HG02798 (cell line): ENCODE measurements at regions not wholly inside any gene's neighbourhood (a gene's known extent, or its start where the extent isn't known, plus 50 kb on each side); places are given as distances from the start of the nearest gene placed in this dataset.

ENCODE experiments used
- ATAC-seq: cut with Tn5 transposase; IDR thresholded peaks from one replicate; pipeline ENCODE4 v1.9.1; 2021; ENCODE audit warnings: mild to moderate bottlenecking; ENCODE audit not compliant: unreplicated experiment, poor library complexity

GRCh38 chr3:82354228-82354627 is 592.8 kb upstream of the GBE1 start:
- ATAC-seq = no peak

DNA sequence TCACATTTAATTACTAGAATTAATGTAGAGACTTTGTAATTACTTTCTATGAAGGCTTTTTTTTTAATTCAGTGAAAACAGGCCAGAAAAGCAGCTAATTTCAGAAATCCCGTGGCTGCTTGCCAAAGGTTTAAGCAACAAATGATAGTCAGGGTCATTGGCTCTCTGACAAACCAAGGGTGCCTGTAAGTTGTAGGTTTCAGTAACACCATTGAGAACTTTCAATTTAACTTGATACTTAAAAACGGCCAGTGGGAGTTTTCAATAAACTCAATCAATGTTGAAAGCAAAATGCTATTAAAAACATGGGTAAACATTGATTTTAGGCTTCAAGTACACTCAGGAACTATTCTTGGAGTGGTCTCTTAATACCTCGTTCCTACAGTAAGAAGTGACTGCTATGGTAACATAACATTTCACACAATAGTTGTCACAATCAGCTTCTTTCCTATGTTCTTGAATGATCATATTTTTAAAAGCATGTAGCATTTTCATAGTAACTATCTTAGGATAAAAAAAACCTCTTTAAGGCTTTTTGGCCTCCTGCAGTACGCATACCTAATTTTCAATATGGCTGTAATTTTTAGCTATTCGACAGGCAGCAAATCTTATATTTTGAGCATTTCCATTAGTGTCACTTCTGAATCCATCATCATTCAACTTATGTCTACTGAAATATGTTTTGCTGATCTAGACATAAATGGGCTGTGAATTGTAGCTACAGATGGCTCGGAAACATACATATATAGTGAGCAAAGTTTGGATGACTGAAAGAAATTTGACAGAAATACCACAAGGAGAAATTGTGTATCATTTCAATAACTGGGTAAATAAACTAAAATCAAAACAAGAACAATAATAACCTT is 592.1 kb upstream of the GBE1 start:
- no peak for ATAC-seq

- ATAC-seq = no peak
These were observed 586.1 kb upstream of the GBE1 start for GRCh38 chr3:82347585-82347984.

GRCh38 chr3:82342521-82342920 is 581.1 kb upstream of the GBE1 start:
- no peak for ATAC-seq

DNA sequence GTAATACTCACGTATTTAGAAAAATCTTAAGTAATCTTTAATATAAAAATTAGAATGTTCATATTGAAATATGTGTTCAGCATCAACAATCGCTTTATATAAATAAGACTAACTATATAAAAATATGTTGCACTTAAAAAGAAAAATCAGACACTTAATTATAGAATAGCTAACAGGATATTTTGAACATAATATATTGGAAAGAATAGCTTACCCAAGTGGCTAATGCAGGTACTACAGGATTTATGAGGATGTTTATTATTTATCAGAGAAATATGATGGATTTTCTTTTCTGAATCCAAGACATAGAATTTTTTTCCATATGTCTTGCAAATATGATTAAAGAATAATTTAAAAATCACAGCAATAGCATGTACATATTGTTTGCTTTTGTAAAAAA is 567.9 kb upstream of the GBE1 start:
- no peak for ATAC-seq

DNA sequence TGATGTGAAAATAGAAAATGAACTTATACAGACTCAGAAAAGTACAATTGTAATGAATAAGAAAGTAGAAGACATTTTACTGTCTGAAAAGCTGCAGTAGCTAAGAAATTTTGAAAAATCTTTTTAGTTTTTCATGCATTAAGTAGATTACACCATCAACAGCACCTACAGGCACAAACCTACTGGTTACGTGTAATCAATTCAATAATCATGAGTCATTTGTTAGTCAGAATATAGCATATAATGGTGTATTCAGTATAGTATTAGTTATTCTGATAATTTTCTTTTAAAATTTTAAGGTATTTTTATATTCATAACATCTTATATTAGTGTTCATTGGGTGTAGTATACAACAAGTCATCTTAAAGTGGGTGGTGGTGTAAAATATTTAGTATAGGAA is 550.5 kb upstream of the GBE1 start:
- ATAC-seq = no peak

DNA sequence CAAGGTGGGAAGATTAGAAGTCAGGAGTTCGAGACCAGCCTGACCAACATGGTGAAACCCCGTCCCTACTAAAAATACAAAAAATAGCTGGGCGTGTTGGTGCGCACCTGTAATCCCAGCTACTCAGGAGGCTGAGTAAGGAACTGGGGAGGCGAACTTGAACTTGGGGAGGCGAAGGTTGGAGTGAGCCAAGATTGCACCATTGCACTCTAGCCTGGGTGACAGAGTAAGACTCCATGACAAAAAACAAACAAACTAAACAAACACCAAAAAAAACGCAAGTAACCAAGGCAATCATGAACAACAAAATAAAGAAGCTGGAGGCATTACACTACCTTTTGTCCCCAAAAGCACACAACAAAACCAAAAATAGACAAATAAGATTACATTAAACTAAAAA is 547.3 kb upstream of the GBE1 start:
- ATAC-seq = no peak

- ATAC-seq = no peak
These were observed 544.7 kb upstream of the GBE1 start for GRCh38 chr3:82306189-82306588.

DNA sequence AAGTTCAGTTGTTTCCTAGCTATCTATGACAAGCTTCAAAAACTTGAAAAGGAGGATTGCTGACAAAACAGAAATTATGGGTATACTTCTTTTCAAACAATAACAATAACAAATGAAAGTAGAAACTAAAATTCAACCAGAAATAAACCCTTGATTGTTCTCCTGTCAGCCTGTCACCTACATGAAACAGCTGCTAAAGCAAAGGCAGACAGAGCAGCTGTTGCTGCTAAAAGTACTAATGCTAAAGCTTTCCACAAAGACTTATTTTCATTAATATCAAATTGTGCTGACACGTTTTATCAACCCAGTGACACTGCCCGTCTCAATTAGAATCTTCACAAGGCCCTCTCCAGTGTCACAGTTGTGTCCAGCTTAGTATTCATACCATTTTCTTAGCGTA is 533.2 kb upstream of the GBE1 start:
- no peak for ATAC-seq

- peak; percentile 84 for ATAC-seq
These were observed 532.4 kb upstream of the GBE1 start for GRCh38 chr3:82293867-82294266.

DNA sequence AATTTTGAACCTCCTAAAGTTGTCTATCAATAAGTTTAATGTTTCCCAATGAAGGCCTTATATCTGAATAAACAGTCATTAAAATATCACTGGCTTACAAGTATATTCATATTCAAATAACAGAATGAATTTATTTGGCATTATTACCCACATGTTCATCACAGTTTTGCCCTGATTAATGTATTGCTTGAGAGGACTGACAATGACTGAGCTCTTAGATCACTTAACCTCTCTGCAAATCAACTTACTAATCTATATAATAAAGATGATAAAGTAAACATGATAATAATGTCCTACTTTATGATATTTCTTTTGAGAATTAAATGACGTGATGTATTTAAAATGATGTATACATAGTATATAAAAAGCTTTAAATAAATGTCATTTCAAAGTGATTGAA is 532.0 kb upstream of the GBE1 start:
- ATAC-seq = no peak

GRCh38 chr3:82287562-82287961 is 526.1 kb upstream of the GBE1 start:
- ATAC-seq = no peak

DNA sequence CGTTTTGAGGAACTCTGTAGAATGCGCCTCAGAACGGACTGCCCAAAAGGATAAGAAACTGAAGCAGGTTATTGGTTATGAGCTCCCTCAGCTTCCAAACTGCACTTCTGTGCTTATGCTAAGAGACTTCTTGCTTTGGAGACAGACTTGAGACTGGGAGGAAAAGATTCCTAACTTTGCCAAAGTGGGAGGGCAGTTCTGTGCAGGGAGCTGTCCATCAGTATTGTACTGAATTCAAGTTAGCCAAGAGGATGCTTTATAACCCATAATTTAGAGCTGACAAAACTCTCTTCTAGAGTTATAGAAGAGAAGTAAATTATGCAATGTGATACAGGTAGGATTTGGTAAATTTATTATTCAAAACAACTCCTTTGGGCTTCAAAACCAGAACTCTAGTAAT is 519.8 kb upstream of the GBE1 start:
- ATAC-seq = no peak

DNA sequence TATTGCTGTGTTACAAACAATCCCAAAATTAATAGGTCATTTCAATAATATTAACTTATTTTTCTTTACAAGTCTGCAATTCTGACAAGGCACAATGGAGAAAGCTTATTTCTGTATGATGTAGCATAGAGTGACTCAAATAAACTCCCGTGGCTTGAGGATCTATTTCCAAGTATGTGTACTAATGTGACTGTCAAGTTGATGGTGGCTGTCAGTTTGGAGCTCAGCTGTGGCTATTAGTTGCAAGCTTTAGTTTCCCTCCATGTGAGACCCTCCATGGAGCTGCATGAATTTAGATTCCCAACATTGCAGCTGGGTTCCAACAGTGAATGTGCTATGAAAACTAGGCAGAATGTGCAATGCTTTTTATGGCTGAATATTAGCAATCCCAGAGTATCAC is 515.5 kb upstream of the GBE1 start:
- no peak for ATAC-seq

- ATAC-seq = no peak
These were observed 513.5 kb upstream of the GBE1 start for GRCh38 chr3:82274897-82275296.

DNA sequence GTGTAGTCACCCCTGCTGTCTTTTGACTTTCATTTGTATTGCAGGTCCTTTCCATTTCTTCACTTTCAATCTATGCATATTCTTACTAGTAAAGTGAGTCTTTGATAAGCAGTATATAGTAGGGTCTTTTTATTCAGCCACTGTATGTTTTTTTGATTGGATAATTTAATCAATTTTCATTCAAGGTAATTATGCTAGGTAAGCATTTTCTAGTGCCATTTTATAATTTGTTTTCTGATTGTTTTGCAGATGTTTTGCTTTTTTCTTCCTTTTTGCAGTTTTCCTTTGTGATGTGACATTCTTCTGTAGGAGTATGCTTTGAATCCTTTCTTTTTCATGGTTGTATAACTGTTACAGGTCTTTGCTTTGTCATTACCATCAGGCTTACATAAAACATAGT is 504.3 kb upstream of the GBE1 start:
- no peak for ATAC-seq

- ATAC-seq = no peak
These were observed 500.7 kb upstream of the GBE1 start for GRCh38 chr3:82262193-82262592.

DNA sequence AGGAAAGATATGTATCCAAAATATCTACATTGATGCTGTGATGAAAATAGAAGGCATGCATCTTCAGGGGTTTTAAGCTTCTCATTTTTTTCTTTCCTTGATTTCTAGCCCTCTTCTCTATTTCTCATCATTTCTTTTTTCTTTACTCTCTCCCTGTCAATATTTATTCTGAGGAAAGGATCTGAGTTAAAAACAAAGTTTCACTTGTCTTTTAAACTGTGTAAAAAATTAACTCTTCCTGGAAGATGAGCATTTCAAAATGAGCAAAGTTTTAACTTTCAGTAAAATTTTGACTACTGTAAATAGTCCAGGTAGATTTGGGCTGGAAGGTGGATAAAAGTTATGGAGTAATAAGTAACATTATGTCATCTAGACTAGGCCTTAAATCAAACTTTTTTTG is 500.2 kb upstream of the GBE1 start:
- ATAC-seq = no peak

GRCh38 chr3:82261013-82261412 is 499.6 kb upstream of the GBE1 start:
- ATAC-seq = no peak

- no peak for ATAC-seq
These were observed 498.5 kb upstream of the GBE1 start for GRCh38 chr3:82259994-82260393.

- no peak for ATAC-seq
These were observed 478.9 kb upstream of the GBE1 start for GRCh38 chr3:82240322-82240721.

DNA sequence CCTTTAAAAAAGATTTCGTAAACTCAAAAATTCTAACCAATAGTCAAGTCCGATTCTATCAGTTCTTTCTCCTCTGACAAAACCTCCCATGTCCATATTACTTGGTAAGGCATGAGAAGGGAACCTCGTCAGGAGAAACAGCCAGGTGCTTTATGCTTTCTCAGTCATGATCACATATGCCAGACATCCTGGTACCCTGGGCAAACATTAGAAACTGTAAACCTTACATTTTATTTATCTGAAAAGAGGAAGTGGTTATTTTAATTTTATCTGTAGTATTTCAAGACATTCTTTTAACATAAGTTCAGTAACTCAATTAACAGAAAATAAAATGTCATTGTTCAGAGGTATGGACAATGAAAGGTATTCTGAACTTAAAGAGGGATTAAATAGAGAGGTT is 474.8 kb upstream of the GBE1 start:
- ATAC-seq = no peak
